Progenitor cell of endocrine pancreas (in vitro differentiated cells): ENCODE measurements at regions not wholly inside any gene's neighbourhood (a gene's known extent, or its start where the extent isn't known, plus 50 kb on each side); places are given as distances from the start of the nearest gene placed in this dataset.
"Not testable (repeated sequence)": the region's sequence is repeated elsewhere in the genome, so short reads cannot be mapped to it uniquely, and the experiment has no call there.

Experiments used
- DNase-seq: peaks from one replicate; pipeline ENCODE4 v3.0.0; 2021; ENCODE audit warnings: low spot score; ENCODE audit not compliant: unreplicated experiment
- H3K27ac Mint-ChIP-seq: 2 replicates; pipeline ENCODE4 v1.8.0; 2021; ENCODE audit warnings: mild to moderate bottlenecking, moderate library complexity, mixed read lengths
- H3K27me3 Mint-ChIP-seq: 2 replicates; pipeline ENCODE4 v1.8.0; 2021; ENCODE audit warnings: mixed read lengths
- H3K36me3 Mint-ChIP-seq: 2 replicates; pipeline ENCODE4 v1.8.0; 2022; ENCODE audit warnings: mixed read lengths; ENCODE audit not compliant: insufficient read depth
- H3K4me1 Mint-ChIP-seq: 2 replicates; pipeline ENCODE4 v1.8.0; 2021; ENCODE audit warnings: low read depth, mixed read lengths
- H3K4me3 Mint-ChIP-seq: 2 replicates; pipeline ENCODE4 v1.8.0; 2021; ENCODE audit warnings: low read depth, mild to moderate bottlenecking, moderate library complexity, mixed read lengths
- H3K9me3 Mint-ChIP-seq: 2 replicates; pipeline ENCODE4 v1.8.0; 2021; ENCODE audit warnings: low read depth, mixed read lengths
- CTCF ChIP-seq: fragments of 200-600 bp; sonication (generic); IDR thresholded peaks from one replicate; pipeline ENCODE4 v1.5.0; 2021; ENCODE audit warnings: antibody characterized with exemption, mild to moderate bottlenecking; ENCODE audit not compliant: unreplicated experiment

GRCh38 chr4:126906466-126906865 is 726.3 kb upstream of the INTU start:
- TF ChIP-seq CTCF, result no peak
- no peaks in the 10 kb centered on the region for H3K4me1 Mint-ChIP-seq
- no peaks in the 10 kb centered on the region for H3K9me3 Mint-ChIP-seq
- no peak overlapping the region for H3K27ac Mint-ChIP-seq
- H3K27me3 Mint-ChIP-seq, result no peaks in the 10 kb centered on the region
- no peak for DNase-seq
- no peak overlapping the region for H3K4me3 Mint-ChIP-seq
- H3K36me3 Mint-ChIP-seq, result no peaks in the 10 kb centered on the region

GRCh38 chr4:126907389-126907788 is 725.4 kb upstream of the INTU start:
- DNase-seq, result no peak
- H3K9me3 Mint-ChIP-seq, result no peaks in the 10 kb centered on the region
- TF ChIP-seq CTCF, result no peak
- H3K4me1 Mint-ChIP-seq, result no peaks in the 10 kb centered on the region
- H3K36me3 Mint-ChIP-seq, result no peaks in the 10 kb centered on the region
- H3K4me3 Mint-ChIP-seq, result no peak overlapping the region
- no peak overlapping the region for H3K27ac Mint-ChIP-seq
- no peaks in the 10 kb centered on the region for H3K27me3 Mint-ChIP-seq

GRCh38 chr4:126916049-126916625 is 716.6 kb upstream of the INTU start:
- H3K27me3 Mint-ChIP-seq, result no peaks in the 10 kb centered on the region
- TF ChIP-seq CTCF, result no peak
- no peaks in the 10 kb centered on the region for H3K36me3 Mint-ChIP-seq
- no peak overlapping the region for H3K4me3 Mint-ChIP-seq
- no peaks in the 10 kb centered on the region for H3K4me1 Mint-ChIP-seq
- H3K9me3 Mint-ChIP-seq, result peaks cover 5% of the 10 kb centered on the region
- no peak overlapping the region for H3K27ac Mint-ChIP-seq
- no peak for DNase-seq

GRCh38 chr4:126916626-126917140 is 716.1 kb upstream of the INTU start:
- Mint-ChIP-seq H3K4me3 (no peak overlapping the region), H3K9me3 (peaks cover 5% of the 10 kb centered on the region), H3K4me1 (no peaks in the 10 kb centered on the region), H3K36me3 (no peaks in the 10 kb centered on the region), H3K27me3 (no peaks in the 10 kb centered on the region), H3K27ac (no peak overlapping the region)
- TF ChIP-seq CTCF, result no peak
- DNase-seq, result no peak

GRCh38 chr4:126922328-126922938 is 710.3 kb upstream of the INTU start:
- H3K27me3 Mint-ChIP-seq, DNase-seq, H3K4me1 Mint-ChIP-seq, H3K4me3 Mint-ChIP-seq, H3K27ac Mint-ChIP-seq, H3K36me3 Mint-ChIP-seq: not testable (repeated sequence)
- peaks cover 13% of the 10 kb centered on the region for H3K9me3 Mint-ChIP-seq

- Mint-ChIP-seq H3K36me3 (no peaks in the 10 kb centered on the region), H3K4me3 (no peak overlapping the region), H3K27me3 (no peaks in the 10 kb centered on the region), H3K4me1 (no peaks in the 10 kb centered on the region), H3K27ac (no peak overlapping the region), H3K9me3 (peaks cover 8% of the 10 kb centered on the region)
- DNase-seq, result no peak
- no peak for TF ChIP-seq CTCF
Observed at GRCh38 chr4:126924237-126924636, 708.5 kb upstream of the INTU start.

GRCh38 chr4:126930059-126930458 is 702.7 kb upstream of the INTU start:
- not testable (repeated sequence) for H3K36me3 Mint-ChIP-seq

More at GRCh38 chr4:126930059-126930458, 702.7 kb upstream of the INTU start:
- not testable (repeated sequence) for H3K27me3 Mint-ChIP-seq, H3K27ac Mint-ChIP-seq, H3K4me3 Mint-ChIP-seq, DNase-seq, H3K4me1 Mint-ChIP-seq, H3K9me3 Mint-ChIP-seq
